HCT116 (cell line): ENCODE measurements at regions not wholly inside any gene's neighbourhood (a gene's known extent, or its start where the extent isn't known, plus 50 kb on each side); places are given as distances from the start of the nearest gene placed in this dataset.

Experiments
- EGR1 ChIP-seq: IDR thresholded peaks from 2 replicates; pipeline ENCODE4 v1.6.1; 2012; ENCODE audit warnings: low read depth
- EZH2 ChIP-seq: fragments of 200-600 bp; sonication (generic); IDR thresholded peaks from 2 replicates; pipeline ENCODE4 v1.6.1; 2017; ENCODE audit warnings: antibody characterized with exemption, mixed run types
- JUND ChIP-seq: IDR thresholded peaks from 2 replicates; pipeline ENCODE4 v1.6.1; 2012
- POLR2A ChIP-seq: IDR thresholded peaks from 2 replicates; pipeline ENCODE4 v1.7.0; 2011; ENCODE audit warnings: borderline replicate concordance; ENCODE audit not compliant: insufficient read depth, insufficient read length; ENCODE audit errors: extremely low read depth
- POLR2AphosphoS5 ChIP-seq: IDR thresholded peaks from 2 replicates; pipeline ENCODE4 v1.6.1; 2011; ENCODE audit warnings: mild to moderate bottlenecking, low read depth, low read length, moderate library complexity
- REST ChIP-seq: IDR thresholded peaks from 2 replicates; pipeline ENCODE4 v1.6.1; 2012; ENCODE audit warnings: low read depth
- SP1 ChIP-seq: IDR thresholded peaks from 2 replicates; pipeline ENCODE4 v1.6.1; 2012; ENCODE audit warnings: low read depth
- SRF ChIP-seq: IDR thresholded peaks from 2 replicates; pipeline ENCODE4 v1.6.1; 2012; ENCODE audit warnings: low read depth
- YY1 ChIP-seq: IDR thresholded peaks from 2 replicates; pipeline ENCODE4 v1.6.1; 2011; ENCODE audit warnings: low read length, low read depth, moderate library complexity, mild to moderate bottlenecking; ENCODE audit not compliant: insufficient replicate concordance; ENCODE audit errors: extremely low read depth
- ZNF274 ChIP-seq: fragments of 200-500 bp; sonication (Bioruptor generic); IDR thresholded peaks from 2 replicates; pipeline ENCODE4 v1.6.1; 2014; ENCODE audit warnings: mild to moderate bottlenecking, low read depth, low read length, inconsistent platforms
- TF ChIP-seq, protein P1 (sequence below), 3 experiments: fragments of 200-600 bp in 1 of 3; sonication (generic) in 1 of 3; IDR thresholded peaks in 2 of 3; conservative IDR thresholded peaks in 1 of 3; 2 replicates each; pipeline ENCODE4 v1.5.1; 2012 to 2017; ENCODE audit warnings: low read depth in 2 of 3, low read length in 2 of 3, antibody characterized with exemption in 1 of 3, borderline replicate concordance in 1 of 3, control low read depth in 1 of 3, mild to moderate bottlenecking in 1 of 3, mixed read lengths in 1 of 3, mixed run types in 1 of 3, moderate library complexity in 1 of 3; ENCODE audit not compliant: insufficient read depth in 1 of 3
- TF ChIP-seq, protein P2 (sequence below): IDR thresholded peaks from 2 replicates; pipeline ENCODE4 v1.6.1; 2012
- TF ChIP-seq, protein P3 (sequence below): IDR thresholded peaks from 2 replicates; pipeline ENCODE4 v1.6.1; 2012

- TF ChIP-seq, protein P1, sequence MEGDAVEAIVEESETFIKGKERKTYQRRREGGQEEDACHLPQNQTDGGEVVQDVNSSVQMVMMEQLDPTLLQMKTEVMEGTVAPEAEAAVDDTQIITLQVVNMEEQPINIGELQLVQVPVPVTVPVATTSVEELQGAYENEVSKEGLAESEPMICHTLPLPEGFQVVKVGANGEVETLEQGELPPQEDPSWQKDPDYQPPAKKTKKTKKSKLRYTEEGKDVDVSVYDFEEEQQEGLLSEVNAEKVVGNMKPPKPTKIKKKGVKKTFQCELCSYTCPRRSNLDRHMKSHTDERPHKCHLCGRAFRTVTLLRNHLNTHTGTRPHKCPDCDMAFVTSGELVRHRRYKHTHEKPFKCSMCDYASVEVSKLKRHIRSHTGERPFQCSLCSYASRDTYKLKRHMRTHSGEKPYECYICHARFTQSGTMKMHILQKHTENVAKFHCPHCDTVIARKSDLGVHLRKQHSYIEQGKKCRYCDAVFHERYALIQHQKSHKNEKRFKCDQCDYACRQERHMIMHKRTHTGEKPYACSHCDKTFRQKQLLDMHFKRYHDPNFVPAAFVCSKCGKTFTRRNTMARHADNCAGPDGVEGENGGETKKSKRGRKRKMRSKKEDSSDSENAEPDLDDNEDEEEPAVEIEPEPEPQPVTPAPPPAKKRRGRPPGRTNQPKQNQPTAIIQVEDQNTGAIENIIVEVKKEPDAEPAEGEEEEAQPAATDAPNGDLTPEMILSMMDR (IDR thresholded peaks at IDR 0.05 in 2 of 3, conservative IDR thresholded peaks at IDR 0.05 in 1 of 3; ENCODE audit: borderline replicate concordance in 1 of 3, insufficient read depth in 1 of 3, low read depth in 2 of 3, low read length in 2 of 3) = no peak
- TF ChIP-seq EZH2 (no peak), SRF (no peak), REST (no peak), ZNF274 (no peak), POLR2A (no peak), SP1 (no peak), POLR2AphosphoS5 (no peak), JUND (no peak), YY1 (no peak), EGR1 (no peak)
- TF ChIP-seq, protein P2, sequence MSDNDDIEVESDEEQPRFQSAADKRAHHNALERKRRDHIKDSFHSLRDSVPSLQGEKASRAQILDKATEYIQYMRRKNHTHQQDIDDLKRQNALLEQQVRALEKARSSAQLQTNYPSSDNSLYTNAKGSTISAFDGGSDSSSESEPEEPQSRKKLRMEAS = no peak
- TF ChIP-seq, protein P3, sequence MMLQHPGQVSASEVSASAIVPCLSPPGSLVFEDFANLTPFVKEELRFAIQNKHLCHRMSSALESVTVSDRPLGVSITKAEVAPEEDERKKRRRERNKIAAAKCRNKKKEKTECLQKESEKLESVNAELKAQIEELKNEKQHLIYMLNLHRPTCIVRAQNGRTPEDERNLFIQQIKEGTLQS = no peak
Observed at GRCh38 chr18:67957684-67958083, 441.2 kb upstream of the DSEL start.
